DLD1 (cell line): ENCODE measurements at regions not wholly inside any gene's neighbourhood (a gene's known extent, or its start where the extent isn't known, plus 50 kb on each side); places are given as distances from the start of the nearest gene placed in this dataset.

Experiments
- in situ Hi-C: cut with HindIII; loops from 2 replicates; pipeline ENCODE4 v1.10.0; 2017; ENCODE audit warnings: low sequenced_read_pairs

DNA sequence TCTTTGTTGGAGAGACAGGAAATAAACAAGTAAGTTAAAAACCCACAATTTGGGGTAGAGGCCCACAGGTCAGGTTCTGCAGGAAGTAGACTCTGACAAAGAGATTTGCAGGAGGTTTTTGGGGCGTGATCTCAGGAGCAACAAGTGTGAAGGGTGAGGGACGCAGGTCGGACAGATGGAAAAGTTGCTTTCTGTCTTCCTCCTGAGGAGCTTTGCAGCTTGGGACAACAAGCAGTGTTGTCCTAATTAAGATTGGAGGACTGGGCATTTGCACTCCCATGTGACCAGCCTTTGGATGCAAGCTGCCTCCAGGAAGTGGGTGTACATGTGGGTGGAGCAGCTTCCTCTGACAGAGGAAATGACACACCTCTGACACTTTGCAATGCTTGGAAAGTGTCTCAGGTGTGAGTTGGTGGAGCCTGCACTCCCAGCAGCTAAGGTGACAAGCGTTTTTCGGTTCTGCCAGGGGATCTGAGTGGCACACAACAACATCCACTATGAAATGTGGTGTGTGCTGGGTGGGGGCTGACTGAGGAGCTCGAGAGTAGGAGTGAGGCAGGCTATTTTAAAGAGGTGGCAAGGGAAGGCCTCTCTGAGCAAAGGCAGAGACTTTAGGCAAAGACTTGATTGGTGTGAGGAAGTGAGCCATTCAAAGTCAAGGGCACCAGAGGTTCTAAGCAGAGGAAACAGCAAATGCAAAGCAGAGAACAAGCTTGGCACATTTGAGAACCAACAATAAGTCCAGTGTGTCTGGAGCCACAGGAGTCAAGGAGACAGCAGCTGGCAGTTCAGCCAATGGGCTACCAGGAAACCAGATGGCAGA lies 339.8 kb upstream of the GATB start:
- in situ Hi-C loops = no loop called here

DNA sequence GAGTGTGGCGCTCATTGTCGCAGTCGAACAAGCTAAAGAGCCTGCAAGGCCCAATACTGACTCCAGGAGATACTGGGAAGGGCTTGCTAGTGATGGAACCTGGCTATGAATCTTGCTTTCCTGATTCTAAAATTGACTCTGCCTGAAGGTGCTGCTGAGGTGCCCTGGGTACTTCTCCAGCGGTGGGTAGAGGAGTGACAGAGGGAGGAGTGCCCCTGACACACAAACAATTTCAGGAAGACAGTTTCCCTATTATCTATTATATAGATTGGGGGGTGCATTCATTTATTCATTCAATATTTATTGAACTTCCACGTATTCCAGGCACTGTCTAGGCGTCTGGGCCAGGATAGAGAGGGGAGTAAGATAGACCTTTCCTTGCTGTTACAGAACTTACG lies 339.2 kb upstream of the GATB start:
- in situ Hi-C loops = no loop called here

DNA sequence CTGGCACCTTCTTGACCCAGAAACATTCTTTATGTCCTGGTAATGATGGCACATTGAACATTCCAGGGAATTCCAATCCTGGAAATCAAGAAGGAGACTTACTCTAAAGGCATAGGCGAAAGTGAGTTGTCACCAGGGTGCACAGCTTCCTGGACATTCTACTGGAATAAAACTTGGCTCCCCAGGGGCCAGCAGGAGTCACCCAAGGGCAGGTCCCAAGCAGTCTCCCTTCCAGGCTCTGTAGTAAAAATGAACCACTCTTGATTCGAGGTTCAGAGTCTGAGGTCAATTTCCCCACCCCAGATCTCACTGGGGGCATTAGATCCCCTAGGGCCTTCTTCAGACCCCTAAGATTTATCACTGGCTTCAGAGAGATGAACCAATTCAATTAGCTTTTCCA lies 338.7 kb upstream of the GATB start:
- in situ Hi-C loops = no loop called here

DNA sequence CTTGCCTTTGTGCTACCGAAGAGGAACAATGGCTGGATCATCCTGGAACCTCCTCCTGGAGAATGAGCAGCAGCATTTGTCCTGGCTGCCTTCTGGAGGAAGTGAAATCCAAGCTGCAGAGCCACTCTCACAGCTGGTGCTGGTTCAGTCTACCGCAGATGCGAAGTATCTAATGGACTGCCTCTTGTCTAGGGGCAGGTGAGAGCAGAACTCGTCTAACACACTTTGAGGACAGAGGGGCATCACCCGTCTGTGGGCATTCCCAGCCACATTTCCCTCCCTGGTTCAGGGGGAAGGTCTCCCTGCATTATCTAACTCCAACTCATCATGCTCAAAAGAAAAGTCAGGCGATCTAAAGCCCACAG lies 338.2 kb upstream of the GATB start:
- in situ Hi-C loops = no loop called here

DNA sequence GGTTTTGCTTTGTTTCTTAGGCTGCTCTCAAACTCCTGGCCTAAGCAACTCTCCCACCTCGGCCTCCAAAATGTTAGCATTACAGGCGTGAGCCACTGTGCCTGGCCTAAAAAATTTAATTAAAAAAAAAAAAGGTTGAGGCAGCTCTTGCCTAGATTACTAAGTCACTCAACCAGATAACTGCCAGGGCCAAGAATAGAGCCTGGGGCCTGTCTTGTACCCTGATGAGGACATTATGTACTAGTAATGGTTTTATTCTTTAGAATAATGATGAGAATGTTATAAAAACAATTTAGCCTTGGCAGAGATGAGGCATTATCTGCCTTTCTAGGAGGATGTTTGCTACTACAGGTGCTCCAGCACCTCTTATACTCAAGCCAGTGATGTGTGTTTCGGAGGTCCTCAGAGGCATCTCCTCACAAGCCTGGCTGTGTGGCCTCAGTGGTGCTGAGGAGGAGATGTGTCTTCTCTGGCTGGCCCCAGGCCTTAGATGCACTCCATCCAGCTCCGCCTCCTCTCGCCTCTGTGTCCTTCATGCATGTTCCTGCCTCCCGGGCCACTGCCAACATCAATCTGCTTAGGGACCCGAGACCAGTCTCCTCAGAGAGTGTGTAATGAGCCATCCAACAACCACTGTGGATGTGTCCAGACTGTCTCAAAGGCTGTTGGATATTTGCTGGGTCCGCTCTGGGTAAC lies 337.7 kb upstream of the GATB start:
- in situ Hi-C loops = no loop called here

DNA sequence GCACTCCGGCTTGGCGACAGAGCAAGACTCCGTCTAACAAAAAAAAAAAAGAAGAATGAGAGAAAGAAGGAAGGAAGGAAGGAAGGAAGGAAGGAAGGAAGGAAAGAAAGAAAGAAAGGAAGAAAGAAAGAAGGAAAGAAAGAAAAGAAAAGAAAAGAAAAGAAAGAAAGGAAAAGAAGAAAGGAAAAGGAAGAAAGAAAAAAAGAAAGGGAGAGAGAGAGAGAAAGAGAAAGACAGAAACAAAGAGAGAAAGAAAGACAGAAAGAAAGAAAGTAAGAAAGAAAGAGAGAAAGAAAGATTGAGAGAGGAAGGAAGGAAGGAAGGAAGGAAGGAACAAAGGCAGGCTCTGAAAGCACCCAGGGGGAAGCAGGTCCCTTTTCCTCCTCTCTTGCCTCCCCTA lies 336.6 kb upstream of the GATB start:
- in situ Hi-C loops = no loop called here

DNA sequence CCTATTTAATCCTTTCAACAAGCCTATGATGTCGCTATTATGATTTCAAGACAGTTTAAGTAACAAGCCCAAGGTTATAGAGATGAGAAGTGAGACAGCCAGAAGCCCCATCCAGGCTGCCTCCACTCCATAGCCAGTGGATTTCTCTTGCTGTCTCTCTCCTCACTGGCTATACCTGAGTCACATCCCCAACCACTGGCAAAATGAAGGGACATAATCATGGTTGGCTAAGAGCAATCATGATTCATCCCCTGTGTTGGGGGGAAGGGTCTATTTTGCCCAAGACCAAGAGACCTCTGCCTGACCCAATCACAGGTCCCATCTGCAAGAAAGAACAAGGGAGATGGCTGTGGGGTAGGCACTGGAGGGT lies 334.9 kb upstream of the GATB start:
- in situ Hi-C loops = no loop called here

DNA sequence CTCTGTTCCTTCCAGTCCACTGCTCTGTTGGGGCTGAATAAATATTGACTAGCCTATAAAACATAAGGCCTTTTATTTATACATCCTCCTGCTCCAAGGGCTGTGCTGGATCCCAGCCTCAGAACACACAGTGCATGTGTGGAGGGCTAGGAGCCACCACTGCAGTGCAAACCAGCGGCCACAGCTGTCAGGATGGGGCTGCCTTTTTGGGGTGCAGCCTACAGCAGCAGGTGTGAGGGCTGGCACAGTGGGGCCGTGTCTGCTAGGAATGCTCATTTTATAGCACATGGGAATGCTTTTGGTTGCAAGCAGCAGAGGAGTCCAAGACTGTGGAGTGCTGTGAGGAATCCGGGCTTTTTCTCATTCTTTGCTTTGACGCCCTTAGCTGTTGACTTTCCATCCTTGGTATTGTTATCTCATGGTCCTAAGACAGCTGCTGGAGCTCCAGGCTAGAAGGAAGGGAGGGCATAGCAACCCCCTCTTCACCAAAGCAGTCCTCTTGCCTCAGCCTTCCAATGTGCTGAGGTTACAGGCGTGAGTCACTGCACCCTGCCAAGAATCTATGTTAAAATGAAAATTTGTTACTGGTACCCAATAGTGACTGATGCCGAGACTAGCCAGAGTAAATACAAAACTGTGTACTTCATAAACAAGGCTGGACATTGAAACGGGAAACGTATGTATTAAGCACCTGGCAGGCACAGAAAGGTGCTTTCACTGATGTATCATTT lies 334.3 kb upstream of the GATB start:
- in situ Hi-C loops = no loop called here

DNA sequence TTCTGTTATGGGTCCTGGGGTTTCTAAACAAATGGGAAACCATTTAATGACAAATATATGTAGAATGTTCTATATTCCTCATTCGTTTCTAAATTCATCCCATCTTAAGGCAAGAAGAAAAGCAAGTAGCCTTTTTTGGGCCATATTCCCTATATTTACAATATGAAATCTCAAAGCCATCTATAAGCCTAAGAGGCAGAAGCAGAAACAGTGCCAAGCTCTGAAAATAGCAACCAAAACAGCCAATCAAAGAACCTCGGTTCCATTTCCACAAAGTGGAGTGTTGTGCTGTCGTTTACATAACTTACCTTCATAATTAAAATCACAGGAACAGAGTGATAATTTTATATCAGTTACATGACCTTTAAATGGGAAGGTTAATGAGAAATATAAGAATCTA lies 330.6 kb upstream of the GATB start:
- in situ Hi-C loops = no loop called here

DNA sequence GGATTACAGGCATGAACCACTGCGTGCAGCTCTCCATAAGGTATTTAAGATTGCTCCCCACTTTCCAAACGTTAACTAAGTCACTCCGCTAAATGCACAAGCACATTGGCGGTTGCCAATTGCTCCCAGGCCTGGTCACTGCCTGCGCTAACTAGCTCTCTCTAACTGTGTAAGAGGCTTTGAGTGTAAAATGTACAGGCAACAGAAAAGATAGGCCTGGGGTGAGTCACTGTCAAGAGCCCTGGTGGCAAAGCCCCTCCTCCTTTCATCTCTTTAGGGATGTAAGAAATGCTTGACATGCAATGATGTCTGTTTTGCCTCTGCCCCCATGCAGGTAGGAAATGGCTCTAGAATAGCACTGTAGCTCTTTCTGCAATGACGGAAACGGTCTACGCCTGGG lies 329.7 kb upstream of the GATB start:
- in situ Hi-C loops = no loop called here

DNA sequence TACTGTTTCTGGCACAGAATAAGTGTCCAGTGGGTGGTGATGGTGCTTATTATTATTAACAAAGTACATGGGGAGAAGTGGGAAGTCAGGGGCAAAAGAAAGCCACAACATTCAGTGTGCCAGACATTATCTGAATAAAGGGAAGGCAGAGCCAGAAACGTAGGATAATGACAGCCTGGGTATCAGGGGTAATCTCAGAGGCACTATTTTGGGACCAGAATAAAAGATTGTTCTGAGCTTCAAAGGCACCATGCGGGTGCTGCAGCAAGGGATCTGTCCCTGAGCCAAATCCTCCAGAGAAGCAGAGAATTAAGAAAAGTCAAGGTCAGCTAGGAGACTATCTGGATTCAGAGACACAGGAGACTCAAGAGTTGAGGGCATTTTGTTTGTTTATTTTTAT lies 328.8 kb upstream of the GATB start:
- in situ Hi-C loops = no loop called here

DNA sequence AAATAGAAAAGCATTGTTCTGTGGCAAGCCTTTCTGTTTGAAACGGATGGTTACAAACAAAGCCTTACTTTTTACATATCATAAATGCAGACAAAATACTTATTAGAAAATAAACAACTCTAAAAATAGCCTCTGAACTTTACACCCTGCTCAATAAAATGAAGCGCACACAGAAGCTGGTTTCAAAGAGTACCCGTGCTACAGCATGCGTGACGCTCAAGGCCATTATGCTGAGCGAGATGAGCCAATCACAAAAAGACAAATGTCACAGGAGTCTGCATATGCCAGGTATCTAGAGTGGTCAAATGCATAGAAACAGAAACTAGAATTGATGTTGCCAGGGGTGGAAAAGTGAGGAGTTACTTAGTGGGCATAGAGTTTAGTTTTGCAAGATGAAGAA lies 326.5 kb upstream of the GATB start:
- in situ Hi-C loops = no loop called here

DNA sequence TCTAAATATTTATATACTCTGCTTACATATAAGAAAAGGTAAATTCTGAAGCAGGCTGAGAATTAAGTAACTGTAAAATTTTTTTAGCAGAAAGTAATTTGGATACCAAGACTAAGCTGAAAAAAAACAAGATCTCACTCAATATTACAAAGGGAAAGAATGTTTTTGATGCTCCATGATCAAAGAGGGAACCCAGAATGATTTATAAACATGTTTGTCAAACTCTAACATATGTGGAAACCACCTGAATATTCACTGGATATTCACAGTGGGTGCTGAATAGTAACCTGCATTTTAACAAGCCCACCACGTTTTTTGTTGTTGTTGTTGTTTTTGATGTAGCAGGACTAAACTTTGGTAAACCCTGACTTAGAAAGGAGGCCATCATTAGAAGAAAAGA lies 324.9 kb upstream of the GATB start:
- in situ Hi-C loops = no loop called here

DNA sequence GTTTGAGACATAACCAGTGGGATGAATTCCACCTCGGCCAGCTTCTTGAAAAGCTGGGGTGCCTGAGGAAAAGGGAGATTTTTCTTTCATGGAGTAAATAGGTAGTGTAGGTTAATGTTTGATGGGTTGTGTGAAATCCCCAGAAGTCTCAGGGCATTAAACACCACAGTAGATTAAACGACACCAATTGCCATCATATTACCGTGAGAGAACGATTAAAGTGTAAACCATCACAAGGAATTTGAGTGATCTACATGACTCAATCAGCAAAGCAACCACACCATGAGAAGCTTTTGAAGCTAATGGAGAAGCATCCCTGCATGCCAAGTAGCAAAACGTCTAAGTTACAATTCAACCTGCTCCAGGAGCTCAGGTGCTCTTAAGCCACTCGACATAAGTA lies 322.5 kb upstream of the GATB start:
- in situ Hi-C loops = no loop called here

DNA sequence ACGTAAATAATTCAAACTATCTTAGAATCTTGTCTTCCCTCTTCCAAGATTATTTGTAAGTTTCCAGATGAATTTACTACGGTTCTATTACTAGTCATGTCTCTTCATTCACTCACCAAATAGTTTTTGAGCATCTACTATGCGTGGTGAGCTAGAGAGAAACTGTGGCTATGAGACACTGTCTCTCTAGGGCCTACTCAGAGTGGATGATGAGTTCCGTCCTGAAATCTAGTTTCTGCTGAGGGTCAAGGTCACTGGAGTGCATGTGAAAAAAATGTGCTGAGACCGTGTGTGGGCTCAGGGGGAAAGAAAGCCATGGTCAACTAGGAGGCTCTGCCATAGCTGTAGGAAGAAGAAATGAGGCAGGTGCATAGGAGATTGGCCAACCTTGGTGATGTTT lies 320.2 kb upstream of the GATB start:
- in situ Hi-C loops = no loop called here

DNA sequence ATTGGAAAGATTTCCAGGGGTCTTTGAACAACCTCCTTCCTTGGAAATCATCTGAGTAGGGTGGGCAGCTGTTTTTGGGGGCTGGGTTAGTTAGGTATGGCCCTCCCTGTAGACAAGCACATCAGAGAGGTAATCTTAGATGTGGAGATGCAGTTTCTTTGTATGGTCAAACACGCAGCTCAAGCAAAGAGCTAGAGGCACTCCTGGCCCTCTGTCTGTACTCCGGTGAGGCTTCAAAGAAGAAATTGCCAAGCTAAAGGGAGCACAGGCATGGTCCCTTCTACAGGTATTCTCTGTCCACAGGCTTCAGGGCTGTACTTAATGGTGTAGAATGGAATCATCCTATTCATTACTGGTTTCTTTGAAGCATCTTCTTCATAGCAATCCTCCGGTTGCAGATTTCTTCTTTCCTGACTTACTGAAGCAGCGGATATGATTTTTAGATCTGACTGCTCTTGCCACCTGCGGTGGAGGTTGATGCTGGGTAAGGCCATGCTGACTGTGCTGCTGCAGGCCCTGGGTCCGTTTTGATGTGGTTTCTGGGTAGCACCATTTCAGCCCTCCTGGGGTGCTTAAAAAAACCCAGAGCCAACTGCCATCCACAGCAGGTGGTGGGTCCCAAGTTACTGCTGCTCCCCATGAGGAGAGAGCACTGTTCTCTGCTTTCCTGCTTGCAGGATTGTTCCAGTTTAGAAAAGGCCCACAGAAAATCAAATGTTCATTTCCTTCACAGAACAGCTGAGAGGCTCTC lies 318.9 kb upstream of the GATB start:
- in situ Hi-C loops = no loop called here

DNA sequence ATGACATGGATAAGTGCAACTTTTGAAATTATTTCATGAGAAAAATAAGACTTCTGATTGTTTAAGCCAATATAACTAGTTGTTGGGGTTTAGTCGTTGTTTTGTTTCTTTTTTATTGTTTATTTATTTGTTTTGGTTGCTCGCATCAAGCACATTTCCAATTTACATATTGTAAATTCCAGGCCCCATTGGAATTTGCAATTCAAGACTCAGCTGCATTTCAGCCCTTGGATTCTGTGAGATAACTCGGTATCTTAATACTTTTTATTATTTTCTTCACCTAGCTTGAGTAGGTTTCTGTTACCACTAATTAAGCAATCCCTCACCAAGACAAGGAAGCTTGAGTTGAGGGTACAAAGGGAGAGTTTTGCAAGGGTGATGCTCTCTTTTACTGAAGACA lies 318.3 kb upstream of the GATB start:
- in situ Hi-C loops = no loop called here

DNA sequence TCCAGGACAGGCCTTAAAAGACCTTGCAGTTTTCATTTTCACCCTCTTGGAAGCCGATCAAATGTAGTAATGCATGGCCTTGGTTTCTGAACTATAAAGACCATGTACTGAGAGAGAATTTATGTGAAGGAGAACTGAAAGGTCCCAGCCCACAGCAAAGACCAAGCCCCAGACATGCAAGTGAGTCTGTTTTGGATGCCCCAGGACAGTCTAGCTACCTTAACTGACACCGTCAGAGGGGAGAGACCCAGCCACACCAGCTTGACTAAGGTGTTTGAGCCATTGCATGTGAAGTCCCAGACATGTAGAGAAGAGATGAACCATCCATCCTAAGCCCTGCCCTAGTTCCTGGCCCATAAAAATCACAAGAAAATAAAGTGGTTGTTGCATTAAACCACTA lies 316.8 kb upstream of the GATB start:
- in situ Hi-C loops = no loop called here

DNA sequence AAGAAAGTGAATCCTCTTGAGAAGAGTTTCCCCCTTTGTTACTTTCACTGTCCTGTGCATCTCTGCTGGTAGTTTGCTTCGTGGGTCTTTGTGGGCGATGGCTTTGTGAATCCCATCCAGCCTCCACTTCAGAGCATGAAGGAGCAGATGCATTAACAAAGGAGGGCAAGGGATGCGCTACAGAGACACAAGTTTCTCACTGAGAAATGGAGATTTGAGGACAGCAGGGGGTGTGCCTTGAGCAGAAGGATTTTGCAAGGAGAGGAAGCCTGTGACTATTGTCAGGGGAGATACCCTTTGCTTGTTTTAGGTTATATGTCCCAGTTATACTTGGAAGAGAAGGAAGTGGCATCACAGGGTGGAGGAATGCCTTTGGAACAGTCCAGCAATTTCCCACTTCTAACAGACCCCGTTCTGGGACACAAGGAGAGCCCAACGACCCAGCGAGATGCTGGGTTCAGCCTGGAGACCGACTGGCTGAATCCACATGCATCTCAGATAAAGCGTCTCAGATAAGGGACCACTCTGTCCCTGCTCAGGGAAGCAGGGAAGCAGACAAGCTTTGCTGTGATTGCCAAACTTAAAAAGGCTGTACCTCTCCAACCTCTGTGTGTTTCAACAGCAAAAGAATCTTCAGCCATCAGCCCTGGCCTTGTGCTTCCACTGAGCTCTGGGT lies 314.6 kb upstream of the GATB start:
- in situ Hi-C loops = no loop called here

DNA sequence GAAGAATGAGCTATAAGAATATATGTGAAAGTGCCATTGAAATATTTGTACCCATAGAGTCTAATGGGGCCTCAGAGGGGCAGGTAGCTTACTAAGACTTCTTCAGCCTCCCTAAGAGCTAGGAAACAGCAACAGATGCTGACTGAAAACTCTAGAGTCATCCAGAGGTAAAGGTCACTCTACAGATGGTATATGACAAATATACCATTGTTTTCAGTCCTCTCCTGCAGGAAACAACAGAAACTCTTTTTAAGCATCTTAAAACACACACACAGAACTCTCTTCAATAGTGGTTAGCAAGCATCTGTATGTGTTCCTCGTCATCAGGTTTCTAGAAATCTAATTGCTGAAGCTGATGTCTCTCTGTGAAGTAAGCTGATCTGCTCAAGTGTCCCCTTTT lies 313.8 kb upstream of the GATB start:
- in situ Hi-C loops = no loop called here

DNA sequence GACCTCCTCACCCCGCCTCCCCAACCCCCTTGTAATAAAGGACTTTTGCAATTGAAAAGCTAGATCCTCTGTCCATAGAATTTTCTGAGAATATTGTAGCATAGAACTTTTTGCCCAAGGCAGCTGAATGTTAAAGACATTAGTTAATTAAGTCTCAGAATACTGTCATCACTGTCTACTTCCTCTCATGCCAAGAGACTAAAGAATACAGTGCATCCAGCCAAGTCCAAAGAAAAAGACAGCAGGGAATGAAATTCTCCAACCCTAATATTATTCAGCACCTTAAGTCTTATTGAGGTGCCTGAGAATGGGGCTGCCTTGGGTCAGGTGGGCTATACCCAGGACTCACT lies 313.3 kb upstream of the GATB start:
- in situ Hi-C loops = no loop called here
